ENCODE measurements at regions not wholly inside any gene's neighbourhood (a gene's known extent, or its start where the extent isn't known, plus 50 kb on each side); places are given as distances from the start of the nearest gene placed in this dataset.
"Not testable (repeated sequence)": the region's sequence is repeated elsewhere in the genome, so short reads cannot be mapped to it uniquely, and the experiment has no call there.

- H3K36me3 ChIP-seq (ENCODE audit: low read length) = no peaks in the 10 kb centered on the region
- H3K4me3 ChIP-seq (ENCODE audit: insufficient read depth, low read length, poor library complexity, severe bottlenecking) = no peak overlapping the region
- no peak overlapping the region for H2AFZ ChIP-seq (ENCODE audit: low read depth, low read length, severe bottlenecking)
- H3K27ac ChIP-seq (ENCODE audit: low read depth, low read length) = no peak overlapping the region
- H3K4me2 ChIP-seq (ENCODE audit: low read depth, low read length, poor library complexity, severe bottlenecking) = no peak overlapping the region
- H3K27me3 ChIP-seq (ENCODE audit: low read length) = no peaks in the 10 kb centered on the region
- no peaks in the 10 kb centered on the region for H3K9me2 ChIP-seq (replicated peaks; ENCODE audit: insufficient read depth, low read length)
- H3F3A ChIP-seq (ENCODE audit: insufficient read depth) = no peaks in the 10 kb centered on the region
- H4K20me1 ChIP-seq (ENCODE audit: low read depth, low read length) = no peaks in the 10 kb centered on the region
- TF ChIP-seq, protein P1, sequence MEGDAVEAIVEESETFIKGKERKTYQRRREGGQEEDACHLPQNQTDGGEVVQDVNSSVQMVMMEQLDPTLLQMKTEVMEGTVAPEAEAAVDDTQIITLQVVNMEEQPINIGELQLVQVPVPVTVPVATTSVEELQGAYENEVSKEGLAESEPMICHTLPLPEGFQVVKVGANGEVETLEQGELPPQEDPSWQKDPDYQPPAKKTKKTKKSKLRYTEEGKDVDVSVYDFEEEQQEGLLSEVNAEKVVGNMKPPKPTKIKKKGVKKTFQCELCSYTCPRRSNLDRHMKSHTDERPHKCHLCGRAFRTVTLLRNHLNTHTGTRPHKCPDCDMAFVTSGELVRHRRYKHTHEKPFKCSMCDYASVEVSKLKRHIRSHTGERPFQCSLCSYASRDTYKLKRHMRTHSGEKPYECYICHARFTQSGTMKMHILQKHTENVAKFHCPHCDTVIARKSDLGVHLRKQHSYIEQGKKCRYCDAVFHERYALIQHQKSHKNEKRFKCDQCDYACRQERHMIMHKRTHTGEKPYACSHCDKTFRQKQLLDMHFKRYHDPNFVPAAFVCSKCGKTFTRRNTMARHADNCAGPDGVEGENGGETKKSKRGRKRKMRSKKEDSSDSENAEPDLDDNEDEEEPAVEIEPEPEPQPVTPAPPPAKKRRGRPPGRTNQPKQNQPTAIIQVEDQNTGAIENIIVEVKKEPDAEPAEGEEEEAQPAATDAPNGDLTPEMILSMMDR (IDR thresholded peaks at IDR 0.05; ENCODE audit: insufficient read depth, low read length, poor library complexity, severe bottlenecking) = no peak
- TF ChIP-seq EZH2phosphoT487 (conservative IDR thresholded peaks at IDR 0.05; ENCODE audit: low read length) = no peak
- no peaks in the 10 kb centered on the region for H3K79me2 ChIP-seq (ENCODE audit: insufficient read depth, low read length)
- no peaks in the 10 kb centered on the region for H3K9me3 ChIP-seq (ENCODE audit: insufficient read depth, low read length)
- no peak overlapping the region for H3K9ac ChIP-seq (ENCODE audit: low read length)
Observed at GRCh38 chr4:66558651-66559050, 888.4 kb upstream of the EPHA5 start.

DNA sequence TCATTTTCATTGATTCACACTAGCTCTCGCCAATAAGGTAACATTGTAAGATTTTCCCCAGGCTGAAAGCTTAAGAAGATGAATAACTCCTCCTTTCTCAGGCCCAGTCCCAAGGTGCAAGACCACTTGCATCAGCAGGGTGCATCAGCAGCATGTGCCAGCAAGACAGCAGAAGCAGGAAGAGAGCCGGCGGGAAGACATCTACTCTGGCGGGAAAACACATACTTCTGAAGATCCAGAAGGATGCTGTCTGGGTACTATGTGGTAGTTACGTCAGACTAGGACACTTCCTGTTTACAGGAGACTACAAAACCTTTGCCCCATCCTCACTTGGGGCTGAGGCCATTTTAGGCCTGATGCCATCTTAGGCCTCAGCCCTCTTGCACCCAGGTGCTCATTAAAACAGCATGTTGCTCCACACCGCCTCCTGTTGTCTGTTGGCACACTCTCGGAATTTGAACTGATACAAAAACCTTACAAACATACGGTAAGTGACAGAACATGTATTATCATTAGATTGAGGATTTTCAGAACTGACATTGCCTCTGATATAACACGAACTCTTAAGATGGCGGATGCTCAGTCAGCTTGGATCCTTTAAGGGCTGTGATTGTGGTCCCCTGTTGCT is 886.5 kb upstream of the EPHA5 start:
- no peaks in the 10 kb centered on the region for H3K27me3 ChIP-seq (ENCODE audit: low read length)
- no peak overlapping the region for H3K4me2 ChIP-seq (ENCODE audit: low read depth, low read length, poor library complexity, severe bottlenecking)
- no peak overlapping the region for H2AFZ ChIP-seq (ENCODE audit: low read depth, low read length, severe bottlenecking)
- no peaks in the 10 kb centered on the region for H3K9me2 ChIP-seq (replicated peaks; ENCODE audit: insufficient read depth, low read length)
- H4K20me1 ChIP-seq (ENCODE audit: low read depth, low read length) = no peaks in the 10 kb centered on the region
- H3K79me2 ChIP-seq (ENCODE audit: insufficient read depth, low read length) = no peaks in the 10 kb centered on the region
- no peak overlapping the region for H3K27ac ChIP-seq (ENCODE audit: low read depth, low read length)
- H3K9ac ChIP-seq (ENCODE audit: low read length) = no peak overlapping the region
- H3K4me3 ChIP-seq (ENCODE audit: insufficient read depth, low read length, poor library complexity, severe bottlenecking) = no peak overlapping the region
- no peaks in the 10 kb centered on the region for H3F3A ChIP-seq (ENCODE audit: insufficient read depth)
- H3K9me3 ChIP-seq (ENCODE audit: insufficient read depth, low read length) = no peaks in the 10 kb centered on the region
- TF ChIP-seq EZH2phosphoT487 (conservative IDR thresholded peaks at IDR 0.05; ENCODE audit: low read length) = no peak
- H3K36me3 ChIP-seq (ENCODE audit: low read length) = no peaks in the 10 kb centered on the region

DNA sequence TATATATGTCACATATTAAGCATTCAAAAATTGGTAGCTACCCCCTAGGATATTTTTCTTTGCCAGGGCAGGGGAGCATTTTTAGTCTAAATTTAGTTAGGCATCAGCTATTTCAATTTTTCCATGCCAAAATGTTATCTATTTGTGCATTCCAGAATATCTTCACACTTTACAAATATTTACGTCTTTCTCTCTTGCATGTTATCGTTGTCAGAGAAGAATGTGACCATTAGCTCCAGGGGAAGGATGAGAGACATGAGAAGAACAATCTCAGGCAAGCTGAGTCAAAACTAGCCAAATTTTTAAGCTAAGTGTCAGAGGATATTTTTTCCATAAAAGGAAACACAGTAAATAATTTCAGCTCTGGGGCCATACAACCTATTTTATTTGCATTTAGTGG is 885.0 kb upstream of the EPHA5 start:
- Histone ChIP-seq H3K4me2 (ENCODE audit: low read depth, low read length, poor library complexity, severe bottlenecking) (no peak overlapping the region), H3K79me2 (ENCODE audit: insufficient read depth, low read length) (no peaks in the 10 kb centered on the region), H4K20me1 (ENCODE audit: low read depth, low read length) (no peaks in the 10 kb centered on the region), H3K9me2 (replicated peaks; ENCODE audit: insufficient read depth, low read length) (no peaks in the 10 kb centered on the region), H3K36me3 (ENCODE audit: low read length) (no peaks in the 10 kb centered on the region), H3K9me3 (ENCODE audit: insufficient read depth, low read length) (no peaks in the 10 kb centered on the region), H3K27me3 (ENCODE audit: low read length) (no peaks in the 10 kb centered on the region), H3K27ac (ENCODE audit: low read depth, low read length) (no peak overlapping the region), H3K9ac (ENCODE audit: low read length) (no peak overlapping the region), H3K4me3 (ENCODE audit: insufficient read depth, low read length, poor library complexity, severe bottlenecking) (no peak overlapping the region), H3F3A (ENCODE audit: insufficient read depth) (no peaks in the 10 kb centered on the region), H2AFZ (ENCODE audit: low read depth, low read length, severe bottlenecking) (no peak overlapping the region)
- TF ChIP-seq EZH2phosphoT487 (conservative IDR thresholded peaks at IDR 0.05; ENCODE audit: low read length) = no peak
- TF ChIP-seq, protein P1 (IDR thresholded peaks at IDR 0.05; ENCODE audit: insufficient read depth, low read length, poor library complexity, severe bottlenecking) = no peak

- no peaks in the 10 kb centered on the region for H3K27me3 ChIP-seq (ENCODE audit: low read length)
- no peak overlapping the region for H2AFZ ChIP-seq (ENCODE audit: low read depth, low read length, severe bottlenecking)
- no peaks in the 10 kb centered on the region for H3K79me2 ChIP-seq (ENCODE audit: insufficient read depth, low read length)
- H3K9ac ChIP-seq (ENCODE audit: low read length) = no peak overlapping the region
- no peak overlapping the region for H3K27ac ChIP-seq (ENCODE audit: low read depth, low read length)
- H3K9me2 ChIP-seq (replicated peaks; ENCODE audit: insufficient read depth, low read length) = no peaks in the 10 kb centered on the region
- TF ChIP-seq, protein P1 (IDR thresholded peaks at IDR 0.05; ENCODE audit: insufficient read depth, low read length, poor library complexity, severe bottlenecking) = no peak
- TF ChIP-seq EZH2phosphoT487 (conservative IDR thresholded peaks at IDR 0.05; ENCODE audit: low read length) = no peak
- H3K36me3 ChIP-seq (ENCODE audit: low read length) = no peaks in the 10 kb centered on the region
- H3K9me3 ChIP-seq (ENCODE audit: insufficient read depth, low read length) = no peaks in the 10 kb centered on the region
- no peak overlapping the region for H3K4me2 ChIP-seq (ENCODE audit: low read depth, low read length, poor library complexity, severe bottlenecking)
- H4K20me1 ChIP-seq (ENCODE audit: low read depth, low read length) = no peaks in the 10 kb centered on the region
- H3F3A ChIP-seq (ENCODE audit: insufficient read depth) = no peaks in the 10 kb centered on the region
- H3K4me3 ChIP-seq (ENCODE audit: insufficient read depth, low read length, poor library complexity, severe bottlenecking) = no peak overlapping the region
Observed at GRCh38 chr4:66554826-66555225, 884.5 kb upstream of the EPHA5 start.

GRCh38 chr4:66545301-66545700 is 875.0 kb upstream of the EPHA5 start:
- H3F3A ChIP-seq (ENCODE audit: insufficient read depth); H3K9ac ChIP-seq (ENCODE audit: low read length); H3K4me2 ChIP-seq (ENCODE audit: low read depth, low read length, poor library complexity, severe bottlenecking); H3K36me3 ChIP-seq (ENCODE audit: low read length); H3K9me2 ChIP-seq (replicated peaks; ENCODE audit: insufficient read depth, low read length); H3K27ac ChIP-seq (ENCODE audit: low read depth, low read length); H3K27me3 ChIP-seq (ENCODE audit: low read length); H3K4me3 ChIP-seq (ENCODE audit: insufficient read depth, low read length, poor library complexity, severe bottlenecking); H2AFZ ChIP-seq (ENCODE audit: low read depth, low read length, severe bottlenecking); H4K20me1 ChIP-seq (ENCODE audit: low read depth, low read length); H3K9me3 ChIP-seq (ENCODE audit: insufficient read depth, low read length); H3K79me2 ChIP-seq (ENCODE audit: insufficient read depth, low read length): not testable (repeated sequence)

Data from SU-DHL-6 (cell line).